Epidermal melanocyte (primary cell): ENCODE measurements at regions not wholly inside any gene's neighbourhood (a gene's known extent, or its start where the extent isn't known, plus 50 kb on each side); places are given as distances from the start of the nearest gene placed in this dataset.
"Not testable (repeated sequence)": the region's sequence is repeated elsewhere in the genome, so short reads cannot be mapped to it uniquely, and the experiment has no call there.

ENCODE experiments used
- DNase-seq: peaks from one replicate; pipeline ENCODE4 v3.0.0; 2011; ENCODE audit warnings: low spot score; ENCODE audit not compliant: insufficient read length

DNA sequence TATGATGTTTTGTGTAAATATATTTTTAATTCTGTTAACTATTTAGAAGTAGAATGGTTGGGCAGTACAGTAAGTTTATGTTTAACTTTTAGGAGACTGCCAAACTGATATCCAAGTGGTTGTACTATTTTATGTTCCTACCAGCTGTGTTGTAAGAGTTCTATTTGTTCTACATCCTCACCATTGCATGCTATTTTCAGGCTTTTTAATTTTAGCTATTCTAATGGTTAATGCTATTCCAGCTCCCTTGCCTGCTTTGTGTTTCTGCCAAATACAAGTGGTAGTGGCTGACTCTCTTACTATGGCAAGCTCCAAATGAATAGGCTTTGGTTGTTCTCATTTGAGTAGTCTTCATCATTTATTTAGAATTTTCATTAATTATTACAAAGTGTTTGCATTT, 476.4 kb downstream of the KIF4B start:
- no peak for DNase-seq

DNA sequence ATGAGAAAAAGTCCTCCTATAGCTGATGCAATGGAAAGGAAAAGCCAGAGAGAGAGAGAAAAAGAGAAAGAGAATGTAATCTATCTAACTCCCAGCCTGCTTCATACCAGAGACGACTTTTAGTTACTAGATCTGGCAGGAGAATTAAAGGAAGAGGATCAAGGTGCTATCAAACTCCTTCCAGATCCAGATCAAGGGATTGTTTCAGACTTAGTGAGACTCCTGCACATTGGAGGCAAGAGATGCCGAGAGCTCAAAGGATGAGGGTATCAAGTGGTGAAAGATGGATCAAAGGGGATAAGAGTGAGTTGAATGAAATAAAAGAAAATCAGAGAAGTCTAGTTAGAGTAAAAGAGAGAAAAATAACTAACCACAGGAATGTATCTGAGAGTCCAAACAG, 478.6 kb downstream of the KIF4B start:
- no peak for DNase-seq

DNA sequence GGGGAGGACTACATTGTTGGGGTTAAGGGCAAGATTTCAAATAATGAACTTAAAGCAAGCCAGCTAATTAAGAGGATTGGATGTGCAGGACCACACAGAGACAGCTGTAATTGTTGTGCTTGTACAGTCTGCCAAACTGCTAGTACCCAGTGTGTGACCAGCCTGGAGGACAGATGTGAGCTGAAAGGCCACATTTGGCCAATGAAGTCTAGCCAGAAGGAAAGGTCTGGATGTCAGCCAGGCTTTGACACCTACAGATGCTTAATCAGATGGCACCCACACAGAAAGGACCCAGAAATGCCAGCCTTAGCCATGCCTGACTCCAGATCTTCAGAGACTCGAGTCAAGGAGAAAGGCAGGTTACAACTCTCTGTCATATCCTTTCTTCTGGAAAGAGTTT, 491.1 kb downstream of the KIF4B start:
- no peak for DNase-seq

DNA sequence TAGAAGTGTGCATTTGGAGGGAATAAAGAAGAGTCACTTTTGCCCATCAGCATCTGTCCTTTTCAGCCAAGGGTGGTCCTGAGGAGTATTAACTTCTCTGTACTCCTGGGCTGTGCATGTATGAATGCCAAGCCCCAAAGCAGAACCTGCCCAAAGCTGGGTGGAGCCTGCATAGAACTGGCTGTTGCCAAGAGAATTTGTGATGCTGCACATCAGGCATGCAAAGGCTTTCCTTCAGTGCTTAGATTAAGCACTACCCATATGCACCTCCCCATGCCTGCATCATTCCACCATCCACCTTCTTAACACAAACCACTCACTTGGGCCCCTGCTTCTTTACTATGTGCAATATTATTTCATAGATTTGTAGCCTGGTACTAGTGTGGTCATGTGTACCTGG, 493.8 kb downstream of the KIF4B start:
- DNase-seq, result no peak

DNA sequence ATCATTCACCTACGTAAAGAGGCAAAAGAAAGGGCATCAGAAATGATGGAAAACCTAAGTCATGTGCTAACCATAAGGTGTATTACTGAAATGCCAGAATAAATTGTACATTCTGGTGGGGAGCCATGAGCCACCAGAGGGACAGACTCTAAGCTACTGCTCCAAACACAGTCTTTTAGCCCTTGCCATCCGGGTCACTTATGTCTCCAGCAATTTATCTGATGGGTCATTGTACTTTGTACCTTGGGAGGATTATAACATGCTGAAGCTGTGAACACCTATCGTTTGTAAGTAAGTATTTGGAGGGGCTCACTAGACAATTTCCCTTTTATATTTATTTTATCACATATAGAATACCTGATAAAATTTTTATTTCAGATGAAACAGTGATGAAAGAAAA, 495.1 kb downstream of the KIF4B start:
- no peak for DNase-seq

DNA sequence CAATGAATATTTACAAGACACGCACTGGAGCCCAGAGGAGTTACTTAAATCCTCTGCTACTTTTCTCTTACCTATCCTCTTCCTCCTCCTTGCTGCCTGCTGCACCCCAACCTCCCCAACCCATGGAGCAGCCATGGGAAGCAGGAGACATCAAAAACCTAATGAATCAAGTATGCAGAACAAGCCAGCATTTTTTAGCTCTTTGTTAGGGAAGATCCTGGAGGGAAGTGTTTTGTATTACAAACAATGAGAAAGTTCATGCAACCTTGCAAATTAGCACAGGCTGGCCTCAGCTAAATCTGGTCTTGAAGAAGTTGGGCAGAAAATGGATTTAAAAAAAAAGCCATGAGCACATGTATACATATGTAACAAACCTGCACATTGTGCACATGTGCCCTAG, 498.8 kb downstream of the KIF4B start:
- DNase-seq, result no peak

DNA sequence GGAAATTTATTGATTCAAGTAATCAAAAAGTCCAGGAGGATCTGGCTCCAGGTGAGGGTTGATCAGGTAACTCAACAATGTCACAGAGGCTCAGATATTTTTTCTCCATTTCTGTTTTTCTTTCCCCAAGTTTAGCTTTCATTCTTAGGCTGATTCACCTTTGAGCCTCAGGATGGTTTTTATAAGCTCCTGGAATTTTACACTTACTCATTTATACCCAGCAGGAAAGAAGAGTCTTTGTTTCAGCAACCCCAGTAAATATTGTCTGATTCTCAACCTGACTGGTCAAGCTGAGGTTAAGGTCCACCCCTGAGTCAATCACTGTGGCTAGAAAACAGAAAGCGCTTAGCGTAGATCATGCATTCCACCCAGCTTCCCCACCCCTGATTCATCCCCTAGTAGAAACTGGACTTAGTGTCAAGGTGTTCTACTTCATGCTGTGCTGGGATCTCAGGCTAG, 500.6 kb downstream of the KIF4B start:
- no peak for DNase-seq

DNA sequence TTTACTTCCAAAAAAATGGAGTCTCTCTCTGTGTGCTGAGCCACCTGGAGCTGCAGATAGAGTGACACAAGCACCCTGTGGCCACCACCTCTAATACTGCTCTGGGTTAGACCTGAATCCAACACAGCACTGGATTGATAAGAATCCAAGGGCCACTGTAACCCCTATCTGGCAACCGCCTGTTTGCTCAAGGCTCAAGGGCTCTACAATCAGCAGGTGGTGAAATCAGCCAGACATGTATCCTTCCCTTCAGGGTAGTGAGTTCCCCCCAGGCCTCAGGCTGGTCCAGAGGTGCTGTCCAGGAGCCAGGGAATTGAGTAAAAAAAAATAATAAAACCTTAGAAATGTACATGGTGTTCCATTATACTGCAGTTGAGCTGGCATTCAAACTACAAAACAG, 509.0 kb downstream of the KIF4B start:
- no peak for DNase-seq

DNA sequence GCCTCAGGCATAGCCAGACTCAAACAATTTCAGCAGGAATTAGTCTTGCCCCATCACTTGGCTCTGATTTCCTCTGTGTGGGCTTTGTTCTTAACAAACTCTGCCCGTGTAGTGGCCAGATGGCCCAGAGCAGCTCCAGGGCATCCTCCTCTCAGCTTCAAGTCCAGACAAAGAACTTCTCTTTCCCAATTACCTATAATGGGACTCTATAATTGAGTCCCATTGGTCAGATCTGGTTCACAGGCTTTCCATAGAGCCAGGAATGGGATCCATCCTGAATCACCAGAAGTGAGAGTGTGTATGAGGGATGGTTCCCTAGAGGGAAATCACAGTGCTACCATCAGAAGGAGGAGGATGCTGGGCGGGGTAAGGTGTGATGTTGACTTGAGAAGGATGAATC, 515.8 kb downstream of the KIF4B start:
- DNase-seq, result peak; percentile 48

DNA sequence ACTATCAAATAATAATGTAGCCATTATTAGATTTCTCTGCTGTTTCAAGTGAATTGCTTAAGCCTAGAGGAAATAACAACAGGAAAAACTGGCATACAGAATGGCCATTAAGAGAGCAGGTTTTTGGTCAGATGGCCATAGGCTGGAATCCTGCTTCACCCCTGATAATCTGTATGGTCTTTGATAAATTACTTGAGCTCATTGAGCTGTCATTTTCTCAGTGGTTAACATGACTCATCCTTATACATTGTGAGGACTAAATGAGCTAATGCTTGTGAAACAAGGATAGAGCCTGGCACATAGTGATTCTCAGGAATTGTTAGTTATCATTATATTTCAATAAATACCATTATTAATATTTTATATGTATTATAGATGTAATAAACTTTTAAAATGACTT, 516.5 kb downstream of the KIF4B start:
- no peak for DNase-seq

DNA sequence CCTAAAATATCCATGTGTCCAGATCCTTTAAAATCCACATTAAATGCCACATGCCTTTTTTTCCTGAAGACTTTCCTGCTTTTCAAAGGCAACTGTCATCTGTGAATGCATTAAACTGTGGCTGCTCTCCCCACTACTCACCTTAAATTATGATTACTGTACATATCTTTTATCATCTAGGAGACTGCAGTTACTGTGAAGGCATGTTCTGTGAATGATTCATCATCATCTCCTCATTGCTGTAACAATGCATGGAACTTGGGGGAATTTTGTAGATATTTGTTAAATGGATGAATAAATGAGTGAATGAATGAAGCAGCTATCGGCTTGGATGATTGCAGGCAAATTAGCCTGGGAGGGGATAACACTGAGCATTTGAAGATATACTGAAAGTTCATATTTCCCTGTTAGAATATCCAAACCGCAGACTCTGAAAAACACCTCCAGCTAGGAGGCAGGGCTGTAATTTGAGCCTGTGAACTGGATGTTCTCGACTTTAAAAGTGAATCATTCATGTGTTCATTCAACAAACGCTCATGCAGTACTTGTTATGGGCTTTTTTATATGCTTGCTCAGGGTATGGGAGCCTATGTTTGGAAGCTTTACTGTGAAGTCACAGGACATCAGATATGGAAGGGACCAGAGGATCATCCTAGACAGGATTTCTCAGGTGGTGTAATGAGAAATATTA, 519.2 kb downstream of the KIF4B start:
- no peak for DNase-seq

DNA sequence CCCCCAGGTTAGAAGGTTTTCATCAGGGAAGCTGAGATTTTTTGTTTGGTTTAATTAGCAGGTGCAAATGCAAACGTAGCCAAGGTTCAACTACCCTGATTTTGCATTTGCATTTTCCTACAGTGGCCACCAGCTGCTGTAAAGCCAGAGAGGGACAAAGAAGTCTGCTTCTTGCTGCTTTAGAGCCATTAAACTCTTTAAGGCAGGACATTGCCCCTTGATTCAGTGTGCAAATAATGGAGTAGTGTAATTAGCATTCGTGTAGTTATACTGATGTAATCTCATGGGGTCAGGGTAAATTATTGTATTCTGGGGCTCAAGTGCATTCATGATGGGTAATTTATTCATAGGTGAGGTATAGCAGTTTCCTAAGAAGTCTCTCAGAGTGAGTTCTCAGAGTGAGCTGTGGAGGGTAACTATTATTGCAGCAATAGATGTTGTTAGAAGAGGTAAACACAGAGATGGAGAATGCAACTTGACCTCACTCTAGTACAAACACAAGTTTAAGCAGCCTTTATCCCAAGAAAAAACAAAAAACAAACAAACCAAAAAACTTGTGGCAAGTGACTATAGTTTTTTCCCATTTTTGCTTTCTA, 526.5 kb downstream of the KIF4B start:
- no peak for DNase-seq

DNA sequence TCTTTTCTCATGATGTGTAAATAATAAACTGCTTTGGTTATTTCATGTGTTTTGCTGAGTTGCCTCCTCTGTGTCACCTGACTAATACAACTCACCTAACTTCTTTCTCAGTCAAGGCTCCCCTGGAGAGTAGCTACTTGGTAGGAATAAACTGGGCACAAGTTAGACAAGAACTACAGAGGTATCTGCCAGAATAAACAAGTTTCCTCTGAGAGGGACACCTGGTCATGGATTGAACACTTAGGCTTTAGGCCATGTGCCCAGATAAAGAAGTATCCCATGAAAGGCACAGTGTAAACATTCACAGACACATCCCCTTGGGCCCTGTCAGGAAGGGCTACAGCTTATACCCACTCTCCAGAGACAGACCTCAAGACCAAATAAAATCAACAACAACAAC, 532.5 kb downstream of the KIF4B start:
- DNase-seq, result no peak

DNA sequence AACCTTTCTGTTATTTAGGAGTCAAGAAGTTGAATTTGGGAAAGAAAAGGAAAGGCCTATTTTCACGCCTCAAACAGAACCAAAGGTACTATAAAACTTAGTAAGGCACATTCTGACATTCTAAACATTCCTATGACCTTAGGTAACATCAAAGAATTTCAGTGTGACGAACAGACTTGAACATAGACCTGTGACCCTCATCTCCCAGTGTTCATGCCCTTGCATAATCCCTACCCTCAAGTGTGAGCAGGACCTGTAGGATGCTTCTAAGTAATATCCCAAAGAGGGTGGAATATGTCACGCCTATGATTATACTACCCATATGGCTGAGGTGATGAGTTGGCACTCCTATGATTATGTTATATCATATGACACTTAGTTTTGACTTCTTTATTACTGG, 540.9 kb downstream of the KIF4B start:
- no peak for DNase-seq

DNA sequence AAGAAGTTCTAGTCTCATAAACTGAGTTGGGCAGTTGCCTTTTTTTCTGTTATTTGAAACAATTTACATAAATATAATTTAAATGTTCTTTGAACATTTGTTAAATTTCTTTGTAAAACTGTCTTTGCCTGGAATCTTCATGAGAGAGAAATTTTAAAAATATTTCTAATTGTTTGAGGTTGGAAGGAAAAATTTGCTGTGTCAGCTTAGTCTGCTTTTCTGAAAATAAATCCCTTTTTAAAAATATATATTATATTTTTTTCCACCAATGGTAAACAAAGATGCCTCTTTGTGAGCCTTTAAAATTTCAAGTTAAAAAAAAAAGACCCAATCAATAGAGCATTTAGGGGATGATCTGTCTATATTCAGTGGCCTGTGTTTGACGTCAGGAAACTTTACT, 542.7 kb downstream of the KIF4B start:
- DNase-seq, result no peak

DNA sequence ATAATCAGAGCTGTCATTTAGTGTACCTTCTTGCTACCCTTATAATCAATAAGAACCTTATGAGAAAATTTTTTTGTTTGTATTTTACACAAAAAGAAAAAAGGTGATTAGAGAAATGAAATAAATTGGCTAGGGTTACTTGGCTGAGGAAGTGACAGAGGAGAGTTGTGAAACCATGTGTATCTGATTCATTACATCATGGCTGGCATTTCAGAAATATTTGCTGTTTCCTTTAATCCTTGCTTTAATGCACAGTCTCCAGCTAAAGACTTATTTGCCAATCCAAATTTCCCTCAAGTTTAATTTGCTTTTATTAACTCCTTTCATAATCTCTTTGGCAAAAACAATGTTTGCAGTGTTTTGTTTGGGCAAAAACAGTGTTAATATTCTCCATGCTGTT, 543.1 kb downstream of the KIF4B start:
- DNase-seq, result no peak

DNA sequence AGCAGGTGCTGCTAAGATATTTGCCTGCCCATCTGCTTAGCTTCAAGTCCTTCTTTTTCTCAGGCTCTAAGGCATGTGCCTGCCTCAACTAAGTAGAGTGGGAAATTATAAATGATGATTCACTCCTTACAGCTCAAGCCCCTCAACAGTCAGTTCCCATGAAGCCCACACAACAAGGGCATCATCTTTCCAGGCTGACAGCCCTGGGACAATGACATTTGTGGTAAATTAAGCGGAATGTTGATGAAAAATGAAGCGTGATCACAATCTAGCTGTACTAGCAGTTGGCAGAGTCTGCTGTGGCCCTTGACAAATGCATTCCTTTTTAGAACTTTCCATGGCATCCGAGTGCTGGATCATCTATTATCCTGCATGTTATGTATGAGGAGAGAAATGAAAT, 548.6 kb downstream of the KIF4B start:
- DNase-seq, result no peak

DNA sequence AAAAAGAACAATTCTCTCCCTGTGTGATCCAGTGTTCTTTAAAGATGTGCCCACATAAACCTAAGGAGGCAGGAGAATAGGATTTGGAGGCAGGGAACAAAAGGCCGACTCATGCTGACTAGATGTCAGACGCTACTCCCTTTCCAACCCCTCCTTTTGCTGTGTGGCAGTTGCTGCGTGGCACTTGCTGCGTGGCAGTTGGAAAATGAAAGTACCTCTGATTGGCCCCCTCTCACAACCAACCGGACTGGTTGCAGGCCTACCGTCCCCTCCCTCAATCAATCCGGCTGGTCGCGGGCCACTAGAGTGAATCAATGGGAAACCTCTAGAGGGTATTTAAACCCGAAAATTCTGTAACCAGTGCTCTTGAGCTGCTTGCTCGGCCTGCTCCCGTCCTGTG, 551.0 kb downstream of the KIF4B start:
- no peak for DNase-seq

DNA sequence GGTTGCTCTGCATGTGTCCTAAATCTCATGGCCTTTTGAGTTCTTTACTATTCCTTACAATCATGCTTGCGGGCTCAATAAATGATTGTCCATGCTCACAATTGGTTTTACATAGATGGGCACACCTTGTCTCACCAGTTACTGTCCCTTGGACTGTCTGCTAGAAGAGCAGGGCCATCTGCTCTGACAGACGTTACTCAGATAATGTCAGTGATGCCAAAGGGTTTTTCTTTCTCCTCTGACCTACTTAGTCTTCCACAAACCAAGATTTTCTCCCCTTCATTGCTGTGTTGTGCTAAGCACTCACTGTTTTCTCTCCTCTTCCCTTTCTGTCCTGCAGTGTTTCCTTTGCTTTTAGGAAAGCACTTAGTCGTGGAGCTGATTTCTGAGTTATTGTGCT, 562.3 kb downstream of the KIF4B start:
- no peak for DNase-seq

DNA sequence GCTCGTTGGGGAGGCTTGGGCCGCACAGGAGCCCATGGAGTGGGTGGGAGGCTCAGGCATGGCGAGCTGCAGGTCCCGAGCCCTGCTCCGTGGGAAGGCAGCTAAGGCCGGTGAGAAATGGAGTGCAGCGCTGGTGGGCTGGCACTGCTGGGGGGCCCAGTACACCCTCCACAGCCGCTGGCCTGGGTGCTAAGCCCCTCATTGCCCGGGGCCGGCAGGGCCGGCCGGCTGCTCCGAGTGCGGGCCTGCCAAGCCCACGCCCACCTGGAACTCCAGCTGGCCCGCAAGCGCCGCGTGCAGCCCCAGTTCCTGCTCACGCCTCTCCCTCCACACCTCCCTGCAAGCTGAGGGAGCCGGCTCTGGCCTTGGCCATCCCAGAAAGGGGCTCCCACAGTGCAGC, 573.3 kb downstream of the KIF4B start:
- DNase-seq, result not testable (repeated sequence)

DNA sequence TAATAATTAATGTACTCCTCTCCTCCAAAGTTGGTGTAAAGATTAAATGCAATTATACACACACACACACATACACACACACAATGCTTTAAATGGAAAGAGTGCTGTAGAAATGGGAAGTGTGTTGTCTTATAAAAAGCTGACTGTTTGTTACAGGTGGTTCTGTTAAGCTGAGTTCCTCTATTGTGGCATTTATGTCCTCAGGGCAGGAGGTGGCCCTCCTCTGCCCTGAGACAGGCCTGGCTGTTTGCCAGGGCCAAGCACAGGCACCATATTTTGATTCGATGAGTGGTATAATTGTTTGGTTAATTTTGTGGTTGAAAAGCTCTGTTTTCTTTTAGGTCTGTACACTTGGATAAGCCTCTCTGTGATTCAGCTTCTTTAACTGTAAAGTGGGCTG, 573.9 kb downstream of the KIF4B start:
- DNase-seq, result no peak

DNA sequence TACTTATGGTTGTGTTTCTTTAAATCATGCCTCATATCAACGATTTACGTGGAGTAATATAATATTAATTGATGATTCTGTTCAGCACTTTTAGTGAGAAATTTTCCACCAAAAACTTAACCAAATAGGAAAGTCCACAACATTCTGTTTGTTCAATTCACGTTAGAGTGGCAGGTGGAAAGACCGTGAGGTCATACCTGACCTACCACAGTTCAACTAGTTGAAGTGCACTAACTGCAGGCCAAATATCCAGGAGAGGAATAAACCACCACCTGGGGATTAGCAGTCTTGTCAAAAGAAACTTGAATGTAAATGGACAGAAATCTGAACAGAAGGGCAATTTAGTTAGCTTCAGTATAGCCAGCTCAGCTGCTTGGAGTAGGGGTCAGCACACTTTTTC, 577.7 kb downstream of the KIF4B start:
- no peak for DNase-seq

DNA sequence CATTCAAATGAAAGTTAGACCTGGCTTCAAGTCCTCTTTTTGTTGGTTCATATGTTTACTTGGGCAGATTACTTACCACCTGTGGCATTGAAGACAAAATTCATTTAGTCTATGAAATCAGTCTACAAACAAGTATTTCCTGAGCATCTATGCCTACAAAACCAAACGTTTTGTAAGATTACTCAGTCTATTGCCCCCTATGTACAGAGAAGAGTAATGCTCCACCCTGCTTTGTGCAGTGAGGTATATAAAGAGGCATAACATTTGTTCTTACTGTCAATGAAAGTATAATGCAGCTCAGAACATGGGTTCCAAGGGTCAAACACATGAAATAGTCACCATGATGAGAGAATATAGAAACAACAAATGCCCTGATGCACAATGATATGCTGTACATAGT, 580.7 kb downstream of the KIF4B start:
- DNase-seq, result no peak

DNA sequence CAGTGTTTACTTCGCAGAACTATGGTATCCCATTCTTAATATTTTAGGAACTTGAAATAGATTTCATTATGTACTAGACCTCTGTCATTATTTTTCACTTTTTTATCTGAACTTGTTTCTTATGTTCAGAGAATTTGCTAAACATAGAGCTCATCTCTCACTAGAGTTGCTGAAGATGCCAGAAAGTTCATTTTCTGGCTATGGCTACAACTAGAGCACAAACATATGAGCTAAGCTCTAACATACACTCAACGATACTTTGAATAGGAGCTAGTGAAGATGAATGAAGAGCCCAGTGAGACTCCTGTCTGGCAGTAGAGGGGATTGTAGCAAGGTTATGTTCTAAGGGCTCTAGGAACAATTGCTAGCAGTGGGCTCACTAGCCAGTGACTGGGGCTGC, 582.2 kb downstream of the KIF4B start:
- no peak for DNase-seq
